Karpas-422 (cell line): ENCODE measurements at regions not wholly inside any gene's neighbourhood (a gene's known extent, or its start where the extent isn't known, plus 50 kb on each side); places are given as distances from the start of the nearest gene placed in this dataset.

ENCODE experiments used
- DNase-seq: peaks from one replicate; pipeline ENCODE4 v3.0.0-alpha.2; 2015
- H2AFZ ChIP-seq: fragments of 200-600 bp; sonication (generic); 2 replicates; pipeline ENCODE4 v1.6.1; 2014; ENCODE audit warnings: antibody characterized with exemption, low read length, mixed read lengths
- H3K27ac ChIP-seq: fragments of 200-600 bp; sonication (generic); 2 replicates; pipeline ENCODE4 v1.5.1; 2014; ENCODE audit warnings: mild to moderate bottlenecking, low read length, moderate library complexity
- H3K27me3 ChIP-seq: fragments of 200-600 bp; sonication (generic); 2 replicates; pipeline ENCODE4 v1.6.1; 2014; ENCODE audit warnings: low read length, mixed read lengths
- H3K36me3 ChIP-seq: fragments of 200-600 bp; sonication (generic); 2 replicates; pipeline ENCODE4 v1.6.1; 2014; ENCODE audit warnings: low read length, mixed read lengths; ENCODE audit not compliant: insufficient read depth
- H3K4me1 ChIP-seq: fragments of 200-600 bp; sonication (generic); 2 replicates; pipeline ENCODE4 v1.6.1; 2014; ENCODE audit warnings: mild to moderate bottlenecking, low read length, mixed read lengths
- H3K4me2 ChIP-seq: fragments of 200-600 bp; sonication (generic); 2 replicates; pipeline ENCODE4 v1.6.1; 2014; ENCODE audit warnings: low read length, low read depth, mild to moderate bottlenecking; ENCODE audit not compliant: poor library complexity, severe bottlenecking
- H3K4me3 ChIP-seq: fragments of 200-600 bp; sonication (generic); 2 replicates; pipeline ENCODE4 v1.5.1; 2014; ENCODE audit warnings: mild to moderate bottlenecking, antibody characterized with exemption, low read length, mixed read lengths
- H3K79me2 ChIP-seq: fragments of 200-600 bp; sonication (generic); 2 replicates; pipeline ENCODE4 v1.6.1; 2014; ENCODE audit warnings: mild to moderate bottlenecking, low read length, mixed read lengths
- H3K9ac ChIP-seq: fragments of 200-600 bp; sonication (generic); 2 replicates; pipeline ENCODE4 v1.6.0; 2014; ENCODE audit warnings: low read length
- H3K9me2 ChIP-seq: fragments of 200-600 bp; sonication (generic), shearing (Covaris generic); replicated peaks from 2 replicates; pipeline ENCODE4 v1.6.0; 2014; ENCODE audit warnings: mild to moderate bottlenecking, low read length, moderate library complexity; ENCODE audit not compliant: insufficient read depth
- H3K9me3 ChIP-seq: fragments of 300-700, 200-600 bp; sonication (generic); 2 replicates; pipeline ENCODE4 v1.6.1; 2014; ENCODE audit warnings: low read length, mixed read lengths
- H4K20me1 ChIP-seq: fragments of 200-600 bp; sonication (generic); 2 replicates; pipeline ENCODE4 v1.6.1; 2014; ENCODE audit warnings: mild to moderate bottlenecking, antibody characterized with exemption, low read length, low read depth; ENCODE audit not compliant: insufficient read depth

GRCh38 chr14:98748966-98749365 lies 523.0 kb downstream of the BCL11B start:
- Histone ChIP-seq H3K27me3 (no peaks in the 10 kb centered on the region), H3K4me3 (no peak overlapping the region), H3K79me2 (no peaks in the 10 kb centered on the region), H3K27ac (no peak overlapping the region), H3K9me2 (no peaks in the 10 kb centered on the region), H3K9me3 (peaks cover 16% of the 10 kb centered on the region; the same call in 1 of the 2 replicates), H3K4me2 (no peak overlapping the region), H2AFZ (no peak overlapping the region), H3K36me3 (no peaks in the 10 kb centered on the region), H4K20me1 (no peaks in the 10 kb centered on the region), H3K9ac (no peak overlapping the region), H3K4me1 (no peaks in the 10 kb centered on the region)
- DNase-seq, result no peak

DNA sequence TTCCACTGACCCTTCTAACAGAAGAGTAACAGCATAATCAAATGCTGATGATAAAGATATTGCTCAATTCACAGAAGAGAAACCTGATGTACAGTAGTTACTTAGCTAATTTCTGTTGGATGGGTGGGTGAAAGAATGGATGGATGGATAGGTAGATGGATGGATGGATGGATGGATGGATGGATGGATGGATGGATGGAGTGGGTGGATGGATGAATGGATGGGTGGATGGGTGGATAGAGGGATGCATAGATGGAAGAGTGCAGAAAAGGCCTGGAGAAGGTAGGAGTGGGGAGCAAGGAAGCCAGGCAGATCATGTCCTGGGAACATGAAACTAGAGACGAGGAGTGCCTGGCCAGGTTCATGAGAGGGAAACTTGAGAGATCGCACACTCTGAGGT lies 520.9 kb downstream of the BCL11B start:
- H2AFZ ChIP-seq, result no peak overlapping the region
- no peak overlapping the region for H3K9ac ChIP-seq
- H3K27ac ChIP-seq, result no peak overlapping the region
- no peaks in the 10 kb centered on the region for H3K27me3 ChIP-seq
- no peaks in the 10 kb centered on the region for H4K20me1 ChIP-seq
- H3K4me2 ChIP-seq, result no peak overlapping the region
- H3K4me3 ChIP-seq, result no peak overlapping the region
- no peaks in the 10 kb centered on the region for H3K79me2 ChIP-seq
- H3K4me1 ChIP-seq, result no peaks in the 10 kb centered on the region
- peaks cover 26% of the 10 kb centered on the region for H3K9me3 ChIP-seq
- no peaks in the 10 kb centered on the region for H3K36me3 ChIP-seq
- H3K9me2 ChIP-seq, result no peaks in the 10 kb centered on the region
- DNase-seq, result no peak

- Histone ChIP-seq H3K4me3 (no peak overlapping the region), H3K4me1 (no peaks in the 10 kb centered on the region), H3K9me3 (peaks cover 23% of the 10 kb centered on the region), H3K4me2 (no peak overlapping the region), H4K20me1 (no peaks in the 10 kb centered on the region), H3K27me3 (no peaks in the 10 kb centered on the region), H2AFZ (no peak overlapping the region), H3K79me2 (no peaks in the 10 kb centered on the region), H3K36me3 (no peaks in the 10 kb centered on the region), H3K9ac (no peak overlapping the region), H3K9me2 (no peaks in the 10 kb centered on the region), H3K27ac (no peak overlapping the region)
- DNase-seq, result no peak
Observed at GRCh38 chr14:98752660-98753059, 519.3 kb downstream of the BCL11B start.

- Histone ChIP-seq H3K9me3 (peaks cover 23% of the 10 kb centered on the region), H3K4me3 (no peak overlapping the region), H3K27me3 (no peaks in the 10 kb centered on the region), H3K9ac (no peak overlapping the region), H3K4me1 (no peaks in the 10 kb centered on the region), H3K27ac (no peak overlapping the region), H3K9me2 (no peaks in the 10 kb centered on the region), H3K79me2 (no peaks in the 10 kb centered on the region), H4K20me1 (no peaks in the 10 kb centered on the region), H3K4me2 (no peak overlapping the region), H3K36me3 (no peaks in the 10 kb centered on the region), H2AFZ (no peak overlapping the region)
- no peak for DNase-seq
Observed at GRCh38 chr14:98754343-98755020, 517.5 kb downstream of the BCL11B start.

DNA sequence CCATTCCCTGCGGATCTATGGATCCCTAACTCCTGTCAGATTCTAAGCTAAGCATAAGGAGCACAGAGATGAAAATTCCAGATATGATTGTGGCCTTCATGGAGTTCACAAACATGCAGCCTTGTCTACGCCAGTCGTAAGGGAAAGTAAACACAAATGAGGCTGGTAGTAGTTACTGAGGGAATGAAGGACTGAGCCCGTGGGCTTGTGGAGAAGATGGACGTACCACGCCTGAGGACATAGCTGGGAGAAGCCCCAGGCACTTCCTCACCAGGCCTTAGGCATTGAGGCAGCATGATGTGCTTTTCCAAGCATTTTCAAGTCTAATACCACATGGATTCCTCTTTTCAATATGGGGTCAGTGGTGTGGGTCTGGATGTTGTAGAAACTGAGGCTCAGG lies 515.2 kb downstream of the BCL11B start:
- H3K9me3 ChIP-seq, result peaks cover 26% of the 10 kb centered on the region
- H3K27ac ChIP-seq, result no peak overlapping the region
- H3K4me2 ChIP-seq, result no peak overlapping the region
- no peaks in the 10 kb centered on the region for H3K4me1 ChIP-seq
- no peaks in the 10 kb centered on the region for H3K36me3 ChIP-seq
- H3K4me3 ChIP-seq, result no peak overlapping the region
- no peak for DNase-seq
- no peaks in the 10 kb centered on the region for H3K27me3 ChIP-seq
- H4K20me1 ChIP-seq, result no peaks in the 10 kb centered on the region
- no peaks in the 10 kb centered on the region for H3K79me2 ChIP-seq
- H3K9ac ChIP-seq, result no peak overlapping the region
- H3K9me2 ChIP-seq, result no peaks in the 10 kb centered on the region
- no peak overlapping the region for H2AFZ ChIP-seq

DNA sequence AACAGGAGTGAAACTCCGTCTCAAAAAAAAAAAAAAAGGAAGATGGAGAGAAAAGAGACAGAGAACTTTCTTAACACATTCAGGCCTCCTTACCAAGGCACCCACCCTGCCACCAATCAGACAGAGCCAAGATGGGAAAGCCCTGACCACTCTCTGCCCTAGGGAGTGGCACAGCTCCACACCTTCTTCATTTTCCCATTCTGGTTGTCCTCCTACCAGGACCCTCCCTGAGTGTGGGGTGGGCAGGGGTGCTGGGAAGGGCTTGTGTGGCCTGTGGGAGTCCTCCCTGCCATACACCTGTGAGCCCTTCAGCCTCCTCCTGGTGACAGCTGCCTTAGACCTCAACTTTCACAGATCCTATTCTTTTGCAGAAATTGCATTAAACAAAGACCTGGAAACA lies 513.6 kb downstream of the BCL11B start:
- Histone ChIP-seq H2AFZ (no peak overlapping the region), H4K20me1 (no peaks in the 10 kb centered on the region), H3K9me2 (no peaks in the 10 kb centered on the region), H3K9me3 (peaks cover 30% of the 10 kb centered on the region), H3K36me3 (no peaks in the 10 kb centered on the region), H3K79me2 (no peaks in the 10 kb centered on the region), H3K4me2 (no peak overlapping the region), H3K9ac (no peak overlapping the region), H3K4me1 (no peaks in the 10 kb centered on the region), H3K4me3 (no peak overlapping the region), H3K27ac (no peak overlapping the region), H3K27me3 (no peaks in the 10 kb centered on the region)
- no peak for DNase-seq

GRCh38 chr14:98761993-98762392 lies 510.0 kb downstream of the BCL11B start:
- Histone ChIP-seq H4K20me1 (no peaks in the 10 kb centered on the region), H3K9ac (no peak overlapping the region), H3K36me3 (no peaks in the 10 kb centered on the region), H3K27ac (no peak overlapping the region), H3K27me3 (no peaks in the 10 kb centered on the region), H3K9me3 (peaks cover 28% of the 10 kb centered on the region), H3K4me3 (no peak overlapping the region), H3K4me2 (no peak overlapping the region), H3K4me1 (no peaks in the 10 kb centered on the region), H3K9me2 (no peaks in the 10 kb centered on the region), H2AFZ (no peak overlapping the region), H3K79me2 (no peaks in the 10 kb centered on the region)
- no peak for DNase-seq

- H3K27me3 ChIP-seq, result no peaks in the 10 kb centered on the region
- H3K27ac ChIP-seq, result no peak overlapping the region
- H4K20me1 ChIP-seq, result no peaks in the 10 kb centered on the region
- no peak overlapping the region for H2AFZ ChIP-seq
- H3K4me3 ChIP-seq, result no peak overlapping the region
- H3K4me2 ChIP-seq, result no peak overlapping the region
- no peaks in the 10 kb centered on the region for H3K9me2 ChIP-seq
- peaks cover 18% of the 10 kb centered on the region for H3K9me3 ChIP-seq
- no peaks in the 10 kb centered on the region for H3K36me3 ChIP-seq
- H3K79me2 ChIP-seq, result no peaks in the 10 kb centered on the region
- H3K4me1 ChIP-seq, result no peaks in the 10 kb centered on the region
- DNase-seq, result no peak
- H3K9ac ChIP-seq, result no peak overlapping the region
Observed at GRCh38 chr14:98766818-98767217, 505.2 kb downstream of the BCL11B start.
